GM18907 (cell line): ENCODE measurements at regions not wholly inside any gene's neighbourhood (a gene's known extent, or its start where the extent isn't known, plus 50 kb on each side); places are given as distances from the start of the nearest gene placed in this dataset.
"Not testable (repeated sequence)": the region's sequence is repeated elsewhere in the genome, so short reads cannot be mapped to it uniquely, and the experiment has no call there.

Experiments
- ATAC-seq: cut with Tn5 transposase; IDR thresholded peaks from one replicate; pipeline ENCODE4 v1.9.1; 2021; ENCODE audit warnings: mild to moderate bottlenecking, moderate library complexity; ENCODE audit not compliant: unreplicated experiment

- no peak for ATAC-seq
Observed at GRCh38 chr1:65581119-65581518, 160.7 kb downstream of the LEPR start.

- ATAC-seq, result no peak
Observed at GRCh38 chr1:65584399-65584798, 163.9 kb downstream of the LEPR start.

- ATAC-seq, result no peak
Observed at GRCh38 chr1:65590279-65590678, 169.8 kb downstream of the LEPR start.

- ATAC-seq, result no peak
Observed at GRCh38 chr1:65593516-65593915, 173.0 kb downstream of the LEPR start.

- no peak for ATAC-seq
Observed at GRCh38 chr1:65595724-65596123, 175.3 kb downstream of the LEPR start.

- no peak for ATAC-seq
Observed at GRCh38 chr1:65596768-65597167, 176.3 kb downstream of the LEPR start.

- no peak for ATAC-seq
Observed at GRCh38 chr1:65605621-65606020, 185.2 kb downstream of the LEPR start.

GRCh38 chr1:65606426-65606825 lies 186.0 kb downstream of the LEPR start:
- ATAC-seq, result no peak

GRCh38 chr1:65613884-65614283 lies 178.8 kb upstream of the PDE4B start:
- ATAC-seq, result no peak

GRCh38 chr1:65615859-65616258 lies 176.8 kb upstream of the PDE4B start:
- ATAC-seq, result no peak

GRCh38 chr1:65621721-65622120 lies 171.0 kb upstream of the PDE4B start:
- not testable (repeated sequence) for ATAC-seq

GRCh38 chr1:65623895-65624294 lies 168.8 kb upstream of the PDE4B start:
- ATAC-seq, result no peak

GRCh38 chr1:65625528-65625927 lies 167.2 kb upstream of the PDE4B start:
- ATAC-seq, result no peak

GRCh38 chr1:65626003-65626402 lies 166.7 kb upstream of the PDE4B start:
- ATAC-seq, result no peak

GRCh38 chr1:65629788-65630187 lies 162.9 kb upstream of the PDE4B start:
- no peak for ATAC-seq

GRCh38 chr1:65630855-65631254 lies 161.8 kb upstream of the PDE4B start:
- ATAC-seq, result no peak

GRCh38 chr1:65632235-65632634 lies 160.5 kb upstream of the PDE4B start:
- no peak for ATAC-seq

GRCh38 chr1:65640046-65640445 lies 152.6 kb upstream of the PDE4B start:
- no peak for ATAC-seq

GRCh38 chr1:65649185-65649584 lies 143.5 kb upstream of the PDE4B start:
- ATAC-seq, result not testable (repeated sequence)

GRCh38 chr1:65650682-65651081 lies 142.0 kb upstream of the PDE4B start:
- no peak for ATAC-seq

GRCh38 chr1:65654526-65654925 lies 138.2 kb upstream of the PDE4B start:
- ATAC-seq, result not testable (repeated sequence)

GRCh38 chr1:65657609-65658008 lies 135.1 kb upstream of the PDE4B start:
- not testable (repeated sequence) for ATAC-seq

GRCh38 chr1:65658122-65658521 lies 134.6 kb upstream of the PDE4B start:
- ATAC-seq, result no peak

GRCh38 chr1:65668368-65668767 lies 124.3 kb upstream of the PDE4B start:
- ATAC-seq, result no peak
